GM23248 (cell line): ENCODE measurements at regions not wholly inside any gene's neighbourhood (a gene's known extent, or its start where the extent isn't known, plus 50 kb on each side); places are given as distances from the start of the nearest gene placed in this dataset.

ENCODE experiments used
- DNase-seq: peaks from one replicate; pipeline ENCODE4 v3.0.0-alpha.2; 2015
- H2AFZ ChIP-seq: fragments of 200-600 bp; sonication (generic); 2 replicates; pipeline ENCODE4 v1.6.1; 2016; ENCODE audit warnings: antibody characterized with exemption
- H3F3A ChIP-seq: fragments of 200-600 bp; sonication (generic); 2 replicates; pipeline ENCODE4 v1.6.1; 2016; ENCODE audit warnings: mild to moderate bottlenecking, antibody characterized with exemption, mixed run types; ENCODE audit not compliant: insufficient read depth
- H3K27ac ChIP-seq: fragments of 200-600 bp; sonication (generic); 2 replicates; pipeline ENCODE4 v1.5.1; 2016; ENCODE audit warnings: mild to moderate bottlenecking
- H3K27me3 ChIP-seq: fragments of 200-600 bp; sonication (generic); replicated peaks from 2 replicates; pipeline ENCODE4 v1.6.1; 2016; ENCODE audit warnings: mild to moderate bottlenecking; ENCODE audit not compliant: insufficient read depth
- H3K36me3 ChIP-seq: fragments of 200-600 bp; sonication (generic); 2 replicates; pipeline ENCODE4 v1.6.1; 2016; ENCODE audit warnings: low read depth, mild to moderate bottlenecking
- H3K4me1 ChIP-seq: fragments of 200-600 bp; sonication (generic); 2 replicates; pipeline ENCODE4 v1.6.1; 2016; ENCODE audit warnings: mild to moderate bottlenecking; ENCODE audit not compliant: insufficient read depth
- H3K4me2 ChIP-seq: fragments of 200-600 bp; sonication (generic); one replicate; pipeline ENCODE4 v1.6.1; 2016; ENCODE audit warnings: mild to moderate bottlenecking; ENCODE audit not compliant: unreplicated experiment
- H3K4me3 ChIP-seq: fragments of 200-600 bp; sonication (generic); 2 replicates; pipeline ENCODE4 v1.5.1; 2016; ENCODE audit warnings: mild to moderate bottlenecking
- H3K79me2 ChIP-seq: fragments of 200-600 bp; sonication (generic); 2 replicates; pipeline ENCODE4 v1.6.1; 2016; ENCODE audit warnings: mild to moderate bottlenecking; ENCODE audit not compliant: insufficient read depth
- H3K9ac ChIP-seq: fragments of 200-600 bp; sonication (generic); 2 replicates; pipeline ENCODE4 v1.6.1; 2016; ENCODE audit warnings: mild to moderate bottlenecking
- H3K9me2 ChIP-seq: fragments of 200-600 bp; sonication (generic); 2 replicates; pipeline ENCODE4 v1.6.1; 2016; ENCODE audit warnings: mixed run types, mild to moderate bottlenecking, moderate library complexity; ENCODE audit not compliant: insufficient read depth
- H3K9me3 ChIP-seq: fragments of 200-600 bp; sonication (generic); one replicate; pipeline ENCODE4 v1.6.1; 2017; ENCODE audit warnings: low read depth
- H4K20me1 ChIP-seq: fragments of 200-600 bp; sonication (generic); 2 replicates; pipeline ENCODE4 v1.6.0; 2016; ENCODE audit not compliant: insufficient read depth
- EZH2 ChIP-seq: fragments of 200-600 bp; sonication (generic); IDR thresholded peaks from 2 replicates; pipeline ENCODE4 v1.6.1; 2018; ENCODE audit warnings: antibody characterized with exemption, mild to moderate bottlenecking; ENCODE audit not compliant: insufficient read depth, poor library complexity, severe bottlenecking
- EZH2phosphoT487 ChIP-seq: fragments of 200-600 bp; sonication (generic); IDR thresholded peaks from 2 replicates; pipeline ENCODE4 v1.6.1; 2018; ENCODE audit warnings: antibody characterized with exemption, moderate library complexity, mild to moderate bottlenecking, low read depth; ENCODE audit not compliant: insufficient read depth
- WGBS, 2 experiments: methylation state at CpG; one replicate each; pipeline ENCODE4 v1.1.6; 2015 to 2017; ENCODE audit warnings: low lambda C conversion rate in 2 of 2, low coverage in 1 of 2; ENCODE audit errors: missing lambda C conversion rate in 2 of 2; 5-methylcytosine and 5-hydroxymethylcytosine counted together
- in situ Hi-C: fragments of 300-500 bp; cut with MboI; formaldehyde crosslinking; loops from 2 replicates; pipeline ENCODE4 v1.15.0; 2020

- Histone ChIP-seq H4K20me1 (no peaks in the 10 kb centered on the region), H3K9me2 (no peaks in the 10 kb centered on the region), H3K27me3 (no peaks in the 10 kb centered on the region), H2AFZ (no peak overlapping the region), H3F3A (no peaks in the 10 kb centered on the region), H3K79me2 (no peaks in the 10 kb centered on the region), H3K4me1 (no peaks in the 10 kb centered on the region), H3K27ac (no peak overlapping the region), H3K4me3 (no peak overlapping the region), H3K9ac (no peak overlapping the region), H3K4me2 (no peak overlapping the region), H3K9me3 (no peaks in the 10 kb centered on the region), H3K36me3 (no peaks in the 10 kb centered on the region)
- TF ChIP-seq EZH2phosphoT487, result no peak
- no peak for TF ChIP-seq EZH2
- no peak for DNase-seq
- in situ Hi-C loops, result no loop called here
- WGBS, 2 experiments, result 0 to 1% methylated on average over 4 of the region's 4 CpGs
Measured at GRCh38 chr3:103786296-103786695, 1351.5 kb downstream of the ZPLD1 start.

- no peak overlapping the region for H3K27ac ChIP-seq
- in situ Hi-C loops, result no loop called here
- no peaks in the 10 kb centered on the region for H4K20me1 ChIP-seq
- DNase-seq, result no peak
- WGBS, 2 experiments, result 23 to 24% methylated on average over 3 of the region's 3 CpGs
- TF ChIP-seq EZH2 (no peak), EZH2phosphoT487 (no peak)
- no peak overlapping the region for H2AFZ ChIP-seq
- H3K36me3 ChIP-seq, result no peaks in the 10 kb centered on the region
- no peak overlapping the region for H3K4me2 ChIP-seq
- no peaks in the 10 kb centered on the region for H3K4me1 ChIP-seq
- no peak overlapping the region for H3K4me3 ChIP-seq
- H3K27me3 ChIP-seq, result no peaks in the 10 kb centered on the region
- no peak overlapping the region for H3K9ac ChIP-seq
- H3F3A ChIP-seq, result no peaks in the 10 kb centered on the region
- no peaks in the 10 kb centered on the region for H3K9me2 ChIP-seq
- H3K79me2 ChIP-seq, result no peaks in the 10 kb centered on the region
- H3K9me3 ChIP-seq, result no peaks in the 10 kb centered on the region
Measured at GRCh38 chr3:103787164-103787871, 1352.5 kb downstream of the ZPLD1 start.

DNA sequence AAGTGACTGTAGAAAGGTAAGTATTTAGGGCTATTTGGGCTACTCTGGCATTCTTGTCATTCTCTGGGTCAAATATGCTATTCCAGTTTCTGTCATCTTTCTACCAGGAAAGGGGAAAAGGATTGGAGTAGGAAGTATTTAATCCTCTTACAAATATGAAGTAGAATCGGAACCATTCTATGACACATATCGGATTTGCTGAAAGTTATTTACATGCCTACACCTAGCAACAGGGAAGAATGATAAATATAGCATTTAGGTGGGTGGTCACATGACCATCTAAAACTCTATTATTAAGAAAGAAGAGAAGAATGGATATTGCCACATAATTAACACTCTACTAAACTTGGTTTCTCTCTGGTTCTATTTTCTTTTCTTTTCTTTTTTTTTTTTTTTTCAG lies 1353.1 kb downstream of the ZPLD1 start:
- Histone ChIP-seq H3K9me3 (peaks cover under 1% of the 10 kb centered on the region), H3K79me2 (no peaks in the 10 kb centered on the region), H3K4me3 (no peak overlapping the region), H3K9me2 (no peaks in the 10 kb centered on the region), H3K36me3 (no peaks in the 10 kb centered on the region), H4K20me1 (no peaks in the 10 kb centered on the region), H3K9ac (no peak overlapping the region), H3F3A (no peaks in the 10 kb centered on the region), H2AFZ (no peak overlapping the region), H3K4me1 (no peaks in the 10 kb centered on the region), H3K4me2 (no peak overlapping the region), H3K27ac (no peak overlapping the region), H3K27me3 (no peaks in the 10 kb centered on the region)
- no peak for DNase-seq
- TF ChIP-seq EZH2 (no peak), EZH2phosphoT487 (no peak)
- 60 to 62% methylated on average over 2 of the region's 2 CpGs for WGBS, 2 experiments
- in situ Hi-C loops, result no loop called here

- Histone ChIP-seq H3K27ac (no peak overlapping the region), H3K4me2 (no peak overlapping the region), H3K79me2 (no peaks in the 10 kb centered on the region), H4K20me1 (no peaks in the 10 kb centered on the region), H3K4me3 (no peak overlapping the region), H3K9me3 (peaks cover 4% of the 10 kb centered on the region), H3K36me3 (no peaks in the 10 kb centered on the region), H2AFZ (no peak overlapping the region), H3K9me2 (no peaks in the 10 kb centered on the region), H3F3A (no peaks in the 10 kb centered on the region), H3K9ac (no peak overlapping the region), H3K4me1 (no peaks in the 10 kb centered on the region), H3K27me3 (no peaks in the 10 kb centered on the region)
- no peak for DNase-seq
- WGBS, 2 experiments, result 0 to 2% methylated on average over 1 of the region's 1 CpG
- in situ Hi-C loops, result no loop called here
- TF ChIP-seq EZH2 (no peak), EZH2phosphoT487 (no peak)
Measured at GRCh38 chr3:103791786-103792515, 1357.1 kb downstream of the ZPLD1 start.
